H1 (cell line): ENCODE measurements at regions not wholly inside any gene's neighbourhood (a gene's known extent, or its start where the extent isn't known, plus 50 kb on each side); places are given as distances from the start of the nearest gene placed in this dataset.

Source experiments
- CTCF ChIA-PET: fragments of 300-600 bp; sonication (Branson Sonifier 250); formaldehyde crosslinking; loops from one replicate; lab custom pipeline; 2021; ENCODE audit not compliant: partially characterized antibody; lab: Charles Lee
- POLR2A ChIA-PET: fragments of 300-600 bp; sonication (Branson Sonifier 250); formaldehyde crosslinking; loops from one replicate; lab custom pipeline; 2021; ENCODE audit warnings: inconsistent platforms; ENCODE audit not compliant: partially characterized antibody; lab: Charles Lee
- DNase-seq, 2 experiments: peaks; one replicate each; pipeline versions ENCODE4 v3.0.0 to v3.0.0-alpha.2; 2010 to 2022; ENCODE audit warnings: low spot score in 2 of 2, low read depth in 1 of 2, mixed read lengths in 1 of 2
- FAIRE-seq: peaks from 2 replicates; lab custom pipeline; 2011; peaks lifted over from hg19 to GRCh38; lab: Jason Lieb, UNC
- H2AFZ ChIP-seq: 2 replicates; pipeline ENCODE4 v1.8.1; 2012; ENCODE audit warnings: low read length, inconsistent platforms
- H2AK5ac ChIP-seq: 2 replicates; pipeline ENCODE4 v1.6.1; 2013; ENCODE audit warnings: low read depth, low read length
- H2BK120ac ChIP-seq: replicated peaks from 2 replicates; pipeline ENCODE3; 2013; ENCODE audit warnings: low read depth, low read length, inconsistent platforms
- H2BK12ac ChIP-seq: 2 replicates; pipeline ENCODE4 v1.6.1; 2013; ENCODE audit warnings: low read depth, low read length
- H2BK15ac ChIP-seq: 2 replicates; pipeline ENCODE4 v1.6.1; 2013; ENCODE audit warnings: low read length
- H2BK20ac ChIP-seq: 2 replicates; pipeline ENCODE4 v1.6.1; 2013; ENCODE audit warnings: low read length
- H2BK5ac ChIP-seq: 2 replicates; pipeline ENCODE4 v1.6.1; 2013; ENCODE audit warnings: low read depth, low read length
- H3K14ac ChIP-seq: 2 replicates; pipeline ENCODE4 v1.6.1; 2013; ENCODE audit warnings: inconsistent platforms; ENCODE audit not compliant: insufficient read length
- H3K18ac ChIP-seq: 2 replicates; pipeline ENCODE4 v1.6.1; 2013; ENCODE audit warnings: low read length; ENCODE audit errors: extremely low read depth
- H3K23ac ChIP-seq: 2 replicates; pipeline ENCODE4 v1.6.1; 2013; ENCODE audit warnings: inconsistent platforms; ENCODE audit not compliant: insufficient read length
- H3K23me2 ChIP-seq: 2 replicates; pipeline ENCODE4 v1.6.1; 2013; ENCODE audit warnings: low read depth, low read length
- H3K27ac ChIP-seq: 2 replicates; pipeline ENCODE4 v1.6.1; 2011; ENCODE audit warnings: low read depth, low read length, inconsistent platforms
- H3K27me3 ChIP-seq, 4 experiments: replicated peaks in 1 of 4; 1 replicate in 1 of 4; 2 replicates in 3 of 4; pipeline versions ENCODE4 v1.6.1 to v1.8.1; 2011 to 2013; ENCODE audit warnings: low read length in 3 of 4, mild to moderate bottlenecking in 3 of 4, inconsistent platforms in 2 of 4, mixed read lengths in 2 of 4, moderate library complexity in 1 of 4; ENCODE audit not compliant: control insufficient read depth in 3 of 4, insufficient read depth in 3 of 4; ENCODE audit errors: extremely low read depth in 1 of 4
- H3K36me3 ChIP-seq, 4 experiments: 2 replicates each; pipeline versions ENCODE4 v1.6.1 to v1.8.1; 2011 to 2013; ENCODE audit warnings: mild to moderate bottlenecking in 4 of 4, low read length in 3 of 4, moderate library complexity in 2 of 4, control low read depth in 1 of 4, inconsistent platforms in 1 of 4; ENCODE audit not compliant: insufficient read depth in 4 of 4, control insufficient read depth in 2 of 4
- H3K4ac ChIP-seq: replicated peaks from 2 replicates; pipeline ENCODE3; 2013; ENCODE audit warnings: low read length, low read depth, mixed read lengths, inconsistent platforms; ENCODE audit not compliant: insufficient read length
- H3K4me1 ChIP-seq, 4 experiments: replicated peaks in 1 of 4; 1 replicate in 1 of 4; 2 replicates in 3 of 4; pipeline versions ENCODE4 v1.6.1 to v1.8.1; 2011 to 2013; ENCODE audit warnings: low read length in 3 of 4, inconsistent platforms in 2 of 4, mixed read lengths in 1 of 4; ENCODE audit not compliant: insufficient read depth in 4 of 4, control insufficient read depth in 3 of 4
- H3K4me2 ChIP-seq, 2 experiments: 2 replicates each; pipeline versions ENCODE4 v1.6.1 to v1.8.1; 2011 to 2013; ENCODE audit warnings: low read depth in 2 of 2, low read length in 2 of 2, control low read depth in 1 of 2, inconsistent platforms in 1 of 2, mild to moderate bottlenecking in 1 of 2; ENCODE audit not compliant: insufficient read depth in 1 of 2
- H3K4me3 ChIP-seq, 4 experiments: fragments of 200-600, 300-600 bp in 1 of 4; sonication (generic), shearing (Covaris generic), sonication (Bioruptor Twin) in 1 of 4; 2 replicates each; pipeline versions ENCODE4 v1.5.1 to v1.8.1; 2011 to 2016; ENCODE audit warnings: low read length in 4 of 4, low read depth in 3 of 4, control low read depth in 2 of 4, inconsistent platforms in 2 of 4, mild to moderate bottlenecking in 2 of 4, mixed read lengths in 1 of 4, moderate library complexity in 1 of 4; ENCODE audit not compliant: insufficient read depth in 2 of 4; ENCODE audit errors: extremely low read depth in 1 of 4
- H3K56ac ChIP-seq: replicated peaks from 2 replicates; pipeline ENCODE3; 2013; ENCODE audit warnings: low read depth, mild to moderate bottlenecking, mixed read lengths, low read length, inconsistent platforms; ENCODE audit not compliant: insufficient read length
- H3K79me1 ChIP-seq: 2 replicates; pipeline ENCODE4 v1.6.1; 2013; ENCODE audit warnings: low read depth, low read length, control low read depth
- H3K79me2 ChIP-seq, 2 experiments: 2 replicates each; pipeline versions ENCODE4 v1.6.1 to v1.8.1; 2012 to 2013; ENCODE audit warnings: low read length in 2 of 2, mild to moderate bottlenecking in 2 of 2, inconsistent platforms in 1 of 2; ENCODE audit not compliant: insufficient read depth in 2 of 2, control insufficient read depth in 1 of 2
- H3K9ac ChIP-seq, 4 experiments: replicated peaks in 1 of 4; 1 replicate in 1 of 4; 2 replicates in 3 of 4; pipeline versions ENCODE4 v1.6.1 to v1.8.1; 2011 to 2013; ENCODE audit warnings: low read depth in 3 of 4, low read length in 3 of 4, control low read depth in 2 of 4, mild to moderate bottlenecking in 2 of 4, moderate library complexity in 2 of 4, inconsistent platforms in 1 of 4; ENCODE audit errors: extremely low read depth in 1 of 4
- H3K9me3 ChIP-seq, 2 experiments: 2 replicates each; pipeline versions ENCODE4 v1.6.1 to v1.8.1; 2012 to 2013; ENCODE audit warnings: mild to moderate bottlenecking in 2 of 2, moderate library complexity in 2 of 2, control low read depth in 1 of 2, inconsistent platforms in 1 of 2, low read depth in 1 of 2, low read length in 1 of 2, mixed read lengths in 1 of 2; ENCODE audit not compliant: insufficient read depth in 2 of 2
- H4K20me1 ChIP-seq, 2 experiments: replicated peaks in 1 of 2; 2 replicates each; pipeline versions ENCODE3 to v1.8.1; 2011 to 2013; ENCODE audit warnings: inconsistent platforms in 2 of 2, low read length in 2 of 2, mild to moderate bottlenecking in 1 of 2; ENCODE audit not compliant: insufficient read depth in 2 of 2, control insufficient read depth in 1 of 2
- H4K5ac ChIP-seq: 2 replicates; pipeline ENCODE4 v1.6.1; 2013; ENCODE audit warnings: low read length, low read depth, mixed read lengths, inconsistent platforms; ENCODE audit not compliant: insufficient read length
- H4K8ac ChIP-seq: 2 replicates; pipeline ENCODE4 v1.8.0; 2013; ENCODE audit warnings: mild to moderate bottlenecking, moderate library complexity, low read length, inconsistent platforms; ENCODE audit not compliant: insufficient read depth; ENCODE audit errors: extremely low read depth
- H4K91ac ChIP-seq: replicated peaks from 2 replicates; pipeline ENCODE3; 2013; ENCODE audit warnings: low read length, mixed read lengths, inconsistent platforms; ENCODE audit not compliant: insufficient read length
- CREB1 ChIP-seq: IDR thresholded peaks from 2 replicates; pipeline ENCODE4 v1.6.1; 2012; ENCODE audit warnings: inconsistent platforms
- EZH2 ChIP-seq: fragments of 200-600 bp; sonication (generic); IDR thresholded peaks from 2 replicates; pipeline ENCODE4 v1.7.1; 2012; ENCODE audit warnings: low read depth, mild to moderate bottlenecking, moderate library complexity, low read length, inconsistent platforms; ENCODE audit not compliant: severe bottlenecking
- GABPA ChIP-seq: IDR thresholded peaks from 2 replicates; pipeline ENCODE4 v1.6.1; 2011; ENCODE audit warnings: mild to moderate bottlenecking, low read length, moderate library complexity, borderline replicate concordance; ENCODE audit not compliant: insufficient read depth
- GTF2F1 ChIP-seq: IDR thresholded peaks from 2 replicates; pipeline ENCODE4 v1.6.1; 2012; ENCODE audit warnings: low read depth, low read length, improper control_type of control experiment, borderline replicate concordance
- NRF1 ChIP-seq: IDR thresholded peaks from 2 replicates; pipeline ENCODE4 v1.6.1; 2011; ENCODE audit warnings: mild to moderate bottlenecking, low read depth, low read length, improper control_type of control experiment
- POU5F1 ChIP-seq: IDR thresholded peaks from 2 replicates; pipeline ENCODE4 v1.6.1; 2011; ENCODE audit warnings: low read depth, mild to moderate bottlenecking, low read length, moderate library complexity
- RFX5 ChIP-seq: IDR thresholded peaks from 2 replicates; pipeline ENCODE4 v1.6.1; 2011; ENCODE audit warnings: low read depth, low read length, improper control_type of control experiment, borderline replicate concordance
- RXRA ChIP-seq: IDR thresholded peaks from 2 replicates; pipeline ENCODE4 v1.6.1; 2011; ENCODE audit warnings: low read depth, mild to moderate bottlenecking, low read length, moderate library complexity; ENCODE audit not compliant: insufficient read depth
- TEAD4 ChIP-seq: IDR thresholded peaks from 2 replicates; pipeline ENCODE4 v1.6.1; 2012; ENCODE audit warnings: low read depth, low read length, inconsistent platforms, mixed read lengths
- WGBS, 2 experiments: shearing (Covaris generic) in 1 of 2; methylation state at CpG; one replicate each; pipeline versions ENCODE4 v1.1.6 to v1.1.7; 2013 to 2015; ENCODE audit warnings: low lambda C conversion rate in 2 of 2, mixed read lengths in 2 of 2, inconsistent platforms in 1 of 2, low coverage in 1 of 2, missing lambda C conversion rate in 1 of 2; ENCODE audit not compliant: insufficient replicate concordance in 2 of 2, insufficient coverage in 1 of 2, insufficient read length in 1 of 2; ENCODE audit errors: extremely low coverage in 1 of 2, missing lambda C conversion rate in 1 of 2; 5-methylcytosine and 5-hydroxymethylcytosine counted together

GRCh38 chr3:55402886-55403609 is 84.1 kb downstream of the WNT5A start:
- H3K9me3 ChIP-seq, result no peaks in the 10 kb centered on the region
- no peak overlapping the region for H2AFZ ChIP-seq
- H4K20me1 ChIP-seq, result no peaks in the 10 kb centered on the region
- no peak overlapping the region for H2BK20ac ChIP-seq
- H3K9ac ChIP-seq, result no peak overlapping the region
- H3K4me2 ChIP-seq, result no peak overlapping the region
- H3K27me3 ChIP-seq, result no peaks in the 10 kb centered on the region
- H3K18ac ChIP-seq, result no peak overlapping the region
- CTCF ChIA-PET, result interaction anchor here (2.3 to 3.6 kb wide), 2 partner anchors 194 to 549 kb away, joined by 6 to 25 read pairs; no protein-coding TSS in a partner anchor
- no peaks in the 10 kb centered on the region for H3K79me1 ChIP-seq
- no peaks in the 10 kb centered on the region for H3K4me1 ChIP-seq
- no peak overlapping the region for H3K14ac ChIP-seq
- POLR2A ChIA-PET, result no interaction called here
- no peak overlapping the region for H2BK120ac ChIP-seq
- H3K27ac ChIP-seq, result no peak overlapping the region
- no peaks in the 10 kb centered on the region for H3K23me2 ChIP-seq
- FAIRE-seq (no peak), DNase-seq (no peak)
- H4K5ac ChIP-seq, result no peak overlapping the region
- H3K56ac ChIP-seq, result no peak overlapping the region
- no peak overlapping the region for H2BK5ac ChIP-seq
- WGBS, 2 experiments, result 86% methylated on average over 4 of the region's 4 CpGs; no CpG with 5 or more reads in 1 of the 2 experiments
- no peak overlapping the region for H2BK15ac ChIP-seq
- TF ChIP-seq GTF2F1 (no peak), POU5F1 (no peak), TEAD4 (no peak), NRF1 (no peak), EZH2 (no peak), RXRA (no peak), RFX5 (no peak), CREB1 (no peak), GABPA (no peak)
- H4K8ac ChIP-seq, result no peak overlapping the region
- no peaks in the 10 kb centered on the region for H3K36me3 ChIP-seq
- H3K23ac ChIP-seq, result no peak overlapping the region
- no peak overlapping the region for H2AK5ac ChIP-seq
- no peak overlapping the region for H2BK12ac ChIP-seq
- no peak overlapping the region for H3K4ac ChIP-seq
- no peak overlapping the region for H4K91ac ChIP-seq
- H3K79me2 ChIP-seq, result no peaks in the 10 kb centered on the region
- no peak overlapping the region for H3K4me3 ChIP-seq
